GM12878 (cell line): ENCODE measurements at regions not wholly inside any gene's neighbourhood (a gene's known extent, or its start where the extent isn't known, plus 50 kb on each side); places are given as distances from the start of the nearest gene placed in this dataset.

Experiments
- ATAC-seq: fragments of 200-7000 bp; cut with Tn5 transposase; 3 replicates; pipeline ENCODE4 v1.9.1; 2020; ENCODE audit warnings: mild to moderate bottlenecking, moderate library complexity
- BruUV-seq: library from RNA; stranded (reverse); fragments of 400-500 nt; replicated peaks from 2 replicates; lab custom pipeline; 2021; lab: Mats Ljungman, UMichigan
- CTCF ChIA-PET: fragments of 300-600 bp; sonication (Branson Sonifier 250); formaldehyde crosslinking; extraction: SDS; loops from one replicate; lab custom pipeline; 2021; ENCODE audit warnings: inconsistent platforms; lab: Yijun Ruan, JAX
- POLR2A ChIA-PET: fragments of 350-600 bp; formaldehyde crosslinking; extraction: SDS; loops from one replicate; lab custom pipeline; 2021; ENCODE audit warnings: inconsistent platforms; lab: Charles Lee
- RAD21 ChIA-PET: fragments of 300-600 bp; sonication (Branson Sonifier 250); formaldehyde crosslinking; loops from one replicate; lab custom pipeline; 2023; ENCODE audit warnings: antibody characterized with exemption; ENCODE audit not compliant: unreplicated experiment; lab: Charles Lee
- SMC1A ChIA-PET: fragments of 300-600 bp; sonication (Branson Sonifier 250); formaldehyde crosslinking; loops from one replicate; lab custom pipeline; 2023; ENCODE audit not compliant: unreplicated experiment, uncharacterized antibody; lab: Charles Lee
- DNase-seq: peaks from one replicate; pipeline ENCODE4 v3.0.0-alpha.2; 2011; ENCODE audit warnings: low read depth, low spot score
- FAIRE-seq: peaks from 3 replicates; lab custom pipeline; 2011; peaks lifted over from hg19 to GRCh38; lab: Jason Lieb, UNC
- H2AFZ ChIP-seq: 2 replicates; pipeline ENCODE4 v1.6.0; 2011; ENCODE audit warnings: low read depth, low read length, control low read depth; ENCODE audit not compliant: control insufficient read depth
- H3K27ac ChIP-seq: 2 replicates; pipeline ENCODE4 v1.5.1; 2011; ENCODE audit warnings: control low read depth; ENCODE audit not compliant: control insufficient read depth, insufficient read depth
- H3K27me3 ChIP-seq, 2 experiments: replicated peaks in 1 of 2; 2 replicates each; pipeline versions ENCODE4 v1.6.0 to v1.6.1; 2011; ENCODE audit warnings: low read length in 1 of 2; ENCODE audit not compliant: control insufficient read depth in 2 of 2, insufficient read depth in 2 of 2
- H3K36me3 ChIP-seq, 2 experiments: 2 replicates each; pipeline ENCODE4 v1.5.1; 2011; ENCODE audit warnings: low read length in 1 of 2; ENCODE audit not compliant: control insufficient read depth in 2 of 2, insufficient read depth in 2 of 2
- H3K4me1 ChIP-seq: 2 replicates; pipeline ENCODE4 v1.6.1; 2011; ENCODE audit warnings: mild to moderate bottlenecking, low read length, moderate library complexity, mixed read lengths; ENCODE audit not compliant: control insufficient read depth, insufficient read depth
- H3K4me2 ChIP-seq: 2 replicates; pipeline ENCODE4 v1.6.0; 2011; ENCODE audit warnings: control low read depth; ENCODE audit not compliant: control insufficient read depth, insufficient read depth
- H3K4me3 ChIP-seq: fragments of 200-600 bp; sonication (generic); 2 replicates; pipeline ENCODE4 v1.5.1; 2016
- H3K79me2 ChIP-seq: 2 replicates; pipeline ENCODE4 v1.6.0; 2011; ENCODE audit warnings: low read length; ENCODE audit not compliant: control insufficient read depth, insufficient read depth
- H3K9ac ChIP-seq: 2 replicates; pipeline ENCODE4 v1.8.0; 2011; ENCODE audit warnings: low read length, control low read depth, mixed read lengths; ENCODE audit not compliant: control insufficient read depth, insufficient read depth
- H3K9me3 ChIP-seq: replicated peaks from 3 replicates; pipeline ENCODE4 v1.5.1; 2011; ENCODE audit warnings: mild to moderate bottlenecking, low read length; ENCODE audit not compliant: control insufficient read depth, insufficient read depth
- H4K20me1 ChIP-seq: 2 replicates; pipeline ENCODE4 v1.6.0; 2011; ENCODE audit not compliant: control insufficient read depth, insufficient read depth
- CBX3 ChIP-seq: fragments of 200-600 bp; sonication (generic); IDR thresholded peaks from 2 replicates; pipeline ENCODE4 v1.6.1; 2016; ENCODE audit warnings: low read depth, borderline replicate concordance
- IKZF1 ChIP-seq: fragments of 450-650 bp; conservative IDR thresholded peaks from 2 replicates; pipeline ENCODE4 v1.6.1; 2017; ENCODE audit warnings: antibody characterized with exemption, mild to moderate bottlenecking
- NFIC ChIP-seq: IDR thresholded peaks from 2 replicates; pipeline ENCODE4 v1.6.1; 2012; ENCODE audit warnings: low read depth, mild to moderate bottlenecking, inconsistent platforms, low read length, moderate library complexity
- NKRF ChIP-seq: fragments of 450-650 bp; conservative IDR thresholded peaks from 2 replicates; pipeline ENCODE4 v1.6.1; 2017; ENCODE audit warnings: mild to moderate bottlenecking, moderate library complexity
- NR2C2 ChIP-seq: IDR thresholded peaks from 2 replicates; pipeline ENCODE4 v1.6.1; 2011; ENCODE audit warnings: borderline replicate concordance, low read depth; ENCODE audit not compliant: control insufficient read depth, insufficient read length
- NR2F1 ChIP-seq: fragments of 450-650 bp; conservative IDR thresholded peaks from 2 replicates; pipeline ENCODE4 v1.6.1; 2017; ENCODE audit warnings: mild to moderate bottlenecking
- RB1 ChIP-seq: fragments of 450-650 bp; formaldehyde crosslinking; IDR thresholded peaks from 2 replicates; pipeline ENCODE4 v1.6.1; 2017; ENCODE audit warnings: mild to moderate bottlenecking, borderline replicate concordance
- REST ChIP-seq: IDR thresholded peaks from 2 replicates; pipeline ENCODE4 v1.6.1; 2012; ENCODE audit warnings: mild to moderate bottlenecking, low read depth, low read length
- ZNF384 ChIP-seq: IDR thresholded peaks from 2 replicates; pipeline ENCODE4 v1.6.1; 2012; ENCODE audit warnings: low read depth, mild to moderate bottlenecking, low read length, improper control_type of control experiment, borderline replicate concordance
- WGBS: methylation state at CpG from one replicate; pipeline ENCODE4 v1.1.6; 2016; ENCODE audit warnings: low lambda C conversion rate; ENCODE audit not compliant: insufficient replicate concordance, insufficient coverage; ENCODE audit errors: missing lambda C conversion rate; 5-methylcytosine and 5-hydroxymethylcytosine counted together
- in situ Hi-C: fragments of 300-500 bp; cut with MboI; formaldehyde crosslinking; loops from 9 replicates; pipeline ENCODE4 v1.14.3; 2018; ENCODE audit warnings: mixed read lengths
- intact Hi-C: fragments of 100-400 bp; cut with micrococcal nuclease; formaldehyde crosslinking; loops from one replicate; pipeline ENCODE4 v1.14.2; 2022; ENCODE audit not compliant: unreplicated experiment

GRCh38 chr4:74539044-74539790 is 94.3 kb downstream of the AREG start:
- in situ Hi-C loops, result loop anchor here (10.0 kb wide), 1 partner anchor 164 kb away; no protein-coding TSS in a partner anchor
- Histone ChIP-seq H3K4me1 (no peaks in the 10 kb centered on the region), H3K9me3 (no peaks in the 10 kb centered on the region), H3K27ac (no peak overlapping the region), H3K9ac (no peak overlapping the region), H3K79me2 (no peaks in the 10 kb centered on the region), H4K20me1 (no peaks in the 10 kb centered on the region), H2AFZ (no peak overlapping the region), H3K4me3 (no peak overlapping the region), H3K27me3 (no peaks in the 10 kb centered on the region; a peak in 1 of 4 replicates), H3K4me2 (no peak overlapping the region), H3K36me3 (no peaks in the 10 kb centered on the region)
- 28% methylated on average over 3 of the region's 3 CpGs for WGBS
- ATAC-seq (no peak), FAIRE-seq (no peak), DNase-seq (no peak)
- BruUV-seq, result no TSS peak
- ChIA-PET CTCF (interaction anchor here (0.8 to 2.4 kb wide), 3 partner anchors 8 to 83 kb away, joined by 3 to 8 read pairs (median 4); no protein-coding TSS in a partner anchor), SMC1A (interaction anchor here (3.1 kb wide), 1 partner anchor 135 kb away, joined by 7 read pairs; no protein-coding TSS in a partner anchor), RAD21 (no interaction called here), POLR2A (no interaction called here)
- intact Hi-C loops, result loop anchor here (5.0 kb wide), 1 partner anchor 83 kb away; no protein-coding TSS in a partner anchor
- TF ChIP-seq CBX3 (no peak), ZNF384 (no peak), NR2F1 (no peak), RB1 (no peak), IKZF1 (no peak)

- DNase-seq, result no peak
- H2AFZ ChIP-seq, result no peak overlapping the region
- no peaks in the 10 kb centered on the region; a peak in 1 of 4 replicates for H3K27me3 ChIP-seq
- FAIRE-seq, result no peak
- H3K4me2 ChIP-seq, result no peak overlapping the region
- intact Hi-C loops (loop anchor here (10.0 kb wide), 1 partner anchor 385 kb away; no protein-coding TSS in a partner anchor), in situ Hi-C loops (no loop called here)
- no peaks in the 10 kb centered on the region for H3K79me2 ChIP-seq
- ChIA-PET RAD21 (interaction anchor here (1.2 kb wide), 1 partner anchor 136 kb away, joined by 4 read pairs; no protein-coding TSS in a partner anchor), CTCF (interaction anchor here (0.6 to 2.4 kb wide), 4 partner anchors 9 to 756 kb away, joined by 3 to 8 read pairs (median 4); no protein-coding TSS in a partner anchor), SMC1A (interaction anchor here (1.5 to 3.1 kb wide), 2 partner anchors 9 to 134 kb away, joined by 5 to 7 read pairs; no protein-coding TSS in a partner anchor), POLR2A (no interaction called here)
- H3K9ac ChIP-seq, result no peak overlapping the region
- no peaks in the 10 kb centered on the region for H3K4me1 ChIP-seq
- H3K4me3 ChIP-seq, result no peak overlapping the region
- H3K27ac ChIP-seq, result no peak overlapping the region
- no peak for ATAC-seq
- H3K9me3 ChIP-seq, result no peaks in the 10 kb centered on the region
- 0% methylated on average over 1 of the region's 1 CpG for WGBS
- no peaks in the 10 kb centered on the region for H3K36me3 ChIP-seq
- no TSS peak for BruUV-seq
- H4K20me1 ChIP-seq, result no peaks in the 10 kb centered on the region
- TF ChIP-seq REST (no peak), NFIC (no peak), NR2C2 (no peak), NKRF (no peak)
Observed at GRCh38 chr4:74540193-74540592, 95.3 kb downstream of the AREG start.
